ENCODE measurements at regions not wholly inside any gene's neighbourhood (a gene's known extent, or its start where the extent isn't known, plus 50 kb on each side); places are given as distances from the start of the nearest gene placed in this dataset.

- no peak overlapping the region for H3K4me3 ChIP-seq (ENCODE audit: low read depth, low read length)
- no peak for TF ChIP-seq CTCF (IDR thresholded peaks at IDR 0.05; ENCODE audit: low read depth, low read length, missing control alignments)
- DNase-seq (ENCODE audit: low read depth): no peak
Observed at GRCh38 chr17:53640808-53641207, 181.9 kb upstream of the KIF2B start.

GRCh38 chr17:53635444-53635843, 187.3 kb upstream of the KIF2B start:
- no peak for TF ChIP-seq CTCF (IDR thresholded peaks at IDR 0.05; ENCODE audit: low read depth, low read length, missing control alignments)
- no peak overlapping the region for H3K4me3 ChIP-seq (ENCODE audit: low read depth, low read length)
- no peak for DNase-seq (ENCODE audit: low read depth)

GRCh38 chr17:53633856-53634255, 188.9 kb upstream of the KIF2B start:
- no peak for TF ChIP-seq CTCF (IDR thresholded peaks at IDR 0.05; ENCODE audit: low read depth, low read length, missing control alignments)
- no peak for DNase-seq (ENCODE audit: low read depth)
- H3K4me3 ChIP-seq (ENCODE audit: low read depth, low read length): no peak overlapping the region

- DNase-seq (ENCODE audit: low read depth): no peak
- H3K4me3 ChIP-seq (ENCODE audit: low read depth, low read length): no peak overlapping the region
- no peak for TF ChIP-seq CTCF (IDR thresholded peaks at IDR 0.05; ENCODE audit: low read depth, low read length, missing control alignments)
Observed at GRCh38 chr17:53631486-53631885, 191.2 kb upstream of the KIF2B start.

GRCh38 chr17:53630638-53631037, 192.1 kb upstream of the KIF2B start:
- TF ChIP-seq CTCF (IDR thresholded peaks at IDR 0.05; ENCODE audit: low read depth, low read length, missing control alignments): no peak
- H3K4me3 ChIP-seq (ENCODE audit: low read depth, low read length): no peak overlapping the region
- DNase-seq (ENCODE audit: low read depth): no peak

- H3K4me3 ChIP-seq (ENCODE audit: low read depth, low read length): no peak overlapping the region
- TF ChIP-seq CTCF (IDR thresholded peaks at IDR 0.05; ENCODE audit: low read depth, low read length, missing control alignments): no peak
- no peak for DNase-seq (ENCODE audit: low read depth)
Observed at GRCh38 chr17:53630115-53630514, 192.6 kb upstream of the KIF2B start.

- DNase-seq (ENCODE audit: low read depth): no peak
- H3K4me3 ChIP-seq (ENCODE audit: low read depth, low read length): no peak overlapping the region
- no peak for TF ChIP-seq CTCF (IDR thresholded peaks at IDR 0.05; ENCODE audit: low read depth, low read length, missing control alignments)
Observed at GRCh38 chr17:53629188-53629587, 193.5 kb upstream of the KIF2B start.
